ENCODE measurements at regions not wholly inside any gene's neighbourhood (a gene's known extent, or its start where the extent isn't known, plus 50 kb on each side); places are given as distances from the start of the nearest gene placed in this dataset.

DNA sequence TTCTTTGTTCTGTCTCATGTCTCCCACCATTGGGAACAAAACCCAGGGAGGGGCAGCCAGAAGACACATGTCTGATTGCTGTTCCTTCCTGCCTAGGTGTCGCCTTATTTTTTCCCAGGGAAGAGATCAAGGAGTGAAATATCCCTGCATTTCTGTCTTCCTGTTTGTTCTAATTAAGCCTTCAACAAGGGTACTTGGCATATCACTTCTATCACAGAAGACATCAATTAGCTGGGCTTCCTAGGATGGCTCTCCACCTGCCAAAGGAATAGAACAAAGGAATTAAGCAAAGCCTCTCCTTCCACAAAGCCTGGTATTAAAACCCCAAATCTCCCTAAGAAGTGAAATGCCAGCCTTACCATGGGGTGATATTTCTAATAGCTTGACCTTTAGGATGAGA lies 299.5 kb upstream of the CD180 start:
- TF ChIP-seq, protein P1, sequence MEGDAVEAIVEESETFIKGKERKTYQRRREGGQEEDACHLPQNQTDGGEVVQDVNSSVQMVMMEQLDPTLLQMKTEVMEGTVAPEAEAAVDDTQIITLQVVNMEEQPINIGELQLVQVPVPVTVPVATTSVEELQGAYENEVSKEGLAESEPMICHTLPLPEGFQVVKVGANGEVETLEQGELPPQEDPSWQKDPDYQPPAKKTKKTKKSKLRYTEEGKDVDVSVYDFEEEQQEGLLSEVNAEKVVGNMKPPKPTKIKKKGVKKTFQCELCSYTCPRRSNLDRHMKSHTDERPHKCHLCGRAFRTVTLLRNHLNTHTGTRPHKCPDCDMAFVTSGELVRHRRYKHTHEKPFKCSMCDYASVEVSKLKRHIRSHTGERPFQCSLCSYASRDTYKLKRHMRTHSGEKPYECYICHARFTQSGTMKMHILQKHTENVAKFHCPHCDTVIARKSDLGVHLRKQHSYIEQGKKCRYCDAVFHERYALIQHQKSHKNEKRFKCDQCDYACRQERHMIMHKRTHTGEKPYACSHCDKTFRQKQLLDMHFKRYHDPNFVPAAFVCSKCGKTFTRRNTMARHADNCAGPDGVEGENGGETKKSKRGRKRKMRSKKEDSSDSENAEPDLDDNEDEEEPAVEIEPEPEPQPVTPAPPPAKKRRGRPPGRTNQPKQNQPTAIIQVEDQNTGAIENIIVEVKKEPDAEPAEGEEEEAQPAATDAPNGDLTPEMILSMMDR (IDR thresholded peaks at IDR 0.05 in 2 of 3, conservative IDR thresholded peaks at IDR 0.05 in 1 of 3; ENCODE audit: borderline replicate concordance in 1 of 3, insufficient read depth in 1 of 3, low read depth in 2 of 3, low read length in 2 of 3): no peak
- no peak for TF ChIP-seq SIN3A (IDR thresholded peaks at IDR 0.05; ENCODE audit: low read depth)
- TF ChIP-seq, protein P2, sequence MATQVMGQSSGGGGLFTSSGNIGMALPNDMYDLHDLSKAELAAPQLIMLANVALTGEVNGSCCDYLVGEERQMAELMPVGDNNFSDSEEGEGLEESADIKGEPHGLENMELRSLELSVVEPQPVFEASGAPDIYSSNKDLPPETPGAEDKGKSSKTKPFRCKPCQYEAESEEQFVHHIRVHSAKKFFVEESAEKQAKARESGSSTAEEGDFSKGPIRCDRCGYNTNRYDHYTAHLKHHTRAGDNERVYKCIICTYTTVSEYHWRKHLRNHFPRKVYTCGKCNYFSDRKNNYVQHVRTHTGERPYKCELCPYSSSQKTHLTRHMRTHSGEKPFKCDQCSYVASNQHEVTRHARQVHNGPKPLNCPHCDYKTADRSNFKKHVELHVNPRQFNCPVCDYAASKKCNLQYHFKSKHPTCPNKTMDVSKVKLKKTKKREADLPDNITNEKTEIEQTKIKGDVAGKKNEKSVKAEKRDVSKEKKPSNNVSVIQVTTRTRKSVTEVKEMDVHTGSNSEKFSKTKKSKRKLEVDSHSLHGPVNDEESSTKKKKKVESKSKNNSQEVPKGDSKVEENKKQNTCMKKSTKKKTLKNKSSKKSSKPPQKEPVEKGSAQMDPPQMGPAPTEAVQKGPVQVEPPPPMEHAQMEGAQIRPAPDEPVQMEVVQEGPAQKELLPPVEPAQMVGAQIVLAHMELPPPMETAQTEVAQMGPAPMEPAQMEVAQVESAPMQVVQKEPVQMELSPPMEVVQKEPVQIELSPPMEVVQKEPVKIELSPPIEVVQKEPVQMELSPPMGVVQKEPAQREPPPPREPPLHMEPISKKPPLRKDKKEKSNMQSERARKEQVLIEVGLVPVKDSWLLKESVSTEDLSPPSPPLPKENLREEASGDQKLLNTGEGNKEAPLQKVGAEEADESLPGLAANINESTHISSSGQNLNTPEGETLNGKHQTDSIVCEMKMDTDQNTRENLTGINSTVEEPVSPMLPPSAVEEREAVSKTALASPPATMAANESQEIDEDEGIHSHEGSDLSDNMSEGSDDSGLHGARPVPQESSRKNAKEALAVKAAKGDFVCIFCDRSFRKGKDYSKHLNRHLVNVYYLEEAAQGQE (IDR thresholded peaks at IDR 0.05; ENCODE audit: low read depth): no peak
- TF ChIP-seq, protein P3, sequence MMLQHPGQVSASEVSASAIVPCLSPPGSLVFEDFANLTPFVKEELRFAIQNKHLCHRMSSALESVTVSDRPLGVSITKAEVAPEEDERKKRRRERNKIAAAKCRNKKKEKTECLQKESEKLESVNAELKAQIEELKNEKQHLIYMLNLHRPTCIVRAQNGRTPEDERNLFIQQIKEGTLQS (IDR thresholded peaks at IDR 0.05): no peak
- TF ChIP-seq, protein P4, sequence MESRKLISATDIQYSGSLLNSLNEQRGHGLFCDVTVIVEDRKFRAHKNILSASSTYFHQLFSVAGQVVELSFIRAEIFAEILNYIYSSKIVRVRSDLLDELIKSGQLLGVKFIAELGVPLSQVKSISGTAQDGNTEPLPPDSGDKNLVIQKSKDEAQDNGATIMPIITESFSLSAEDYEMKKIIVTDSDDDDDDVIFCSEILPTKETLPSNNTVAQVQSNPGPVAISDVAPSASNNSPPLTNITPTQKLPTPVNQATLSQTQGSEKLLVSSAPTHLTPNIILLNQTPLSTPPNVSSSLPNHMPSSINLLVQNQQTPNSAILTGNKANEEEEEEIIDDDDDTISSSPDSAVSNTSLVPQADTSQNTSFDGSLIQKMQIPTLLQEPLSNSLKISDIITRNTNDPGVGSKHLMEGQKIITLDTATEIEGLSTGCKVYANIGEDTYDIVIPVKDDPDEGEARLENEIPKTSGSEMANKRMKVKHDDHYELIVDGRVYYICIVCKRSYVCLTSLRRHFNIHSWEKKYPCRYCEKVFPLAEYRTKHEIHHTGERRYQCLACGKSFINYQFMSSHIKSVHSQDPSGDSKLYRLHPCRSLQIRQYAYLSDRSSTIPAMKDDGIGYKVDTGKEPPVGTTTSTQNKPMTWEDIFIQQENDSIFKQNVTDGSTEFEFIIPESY (IDR thresholded peaks at IDR 0.05; ENCODE audit: extremely low read depth, insufficient replicate concordance, low read length): no peak
- no peak for TF ChIP-seq EZH2 (IDR thresholded peaks at IDR 0.05)
- TF ChIP-seq TCF7L2 (IDR thresholded peaks at IDR 0.05; ENCODE audit: borderline replicate concordance, extremely low read depth, insufficient read depth, insufficient read length): no peak
- TF ChIP-seq ELF1 (IDR thresholded peaks at IDR 0.05; ENCODE audit: borderline replicate concordance, low read depth): no peak
- no peak for TF ChIP-seq RAD21 (IDR thresholded peaks at IDR 0.05; ENCODE audit: low read depth)
- TF ChIP-seq POLR2A (IDR thresholded peaks at IDR 0.05; ENCODE audit: borderline replicate concordance, extremely low read depth, insufficient read depth, insufficient read length): no peak
